AG04450 (cell line): ENCODE measurements at regions not wholly inside any gene's neighbourhood (a gene's known extent, or its start where the extent isn't known, plus 50 kb on each side); places are given as distances from the start of the nearest gene placed in this dataset.

Experiments
- CTCF ChIA-PET: fragments of 300-600, 350-600 bp; formaldehyde crosslinking; extraction: SDS; loops from one replicate; lab custom pipeline; 2022; ENCODE audit warnings: antibody characterized with exemption, inconsistent platforms; lab: Charles Lee
- POLR2A ChIA-PET: fragments of 350-600 bp; formaldehyde crosslinking; extraction: SDS; loops from one replicate; lab custom pipeline; 2021; ENCODE audit warnings: antibody characterized with exemption, inconsistent platforms; lab: Yijun Ruan, JAX
- DNase-seq: peaks from one replicate; pipeline ENCODE4 v3.0.0-alpha.2; 2011; ENCODE audit warnings: low read depth, low spot score
- H3K27ac ChIP-seq: one replicate; pipeline ENCODE4 v1.5.1; 2012; ENCODE audit warnings: low read depth, low read length, control low read depth
- H3K27me3 ChIP-seq: one replicate; pipeline ENCODE4 v1.6.0; 2012; ENCODE audit warnings: low read length; ENCODE audit not compliant: control insufficient read depth, insufficient read depth
- H3K4me3 ChIP-seq: 2 replicates; pipeline ENCODE4 v1.5.1; 2011; ENCODE audit warnings: mild to moderate bottlenecking, low read depth, low read length, control low read depth
- H3K9me3 ChIP-seq: 2 replicates; pipeline ENCODE4 v1.5.1; 2012; ENCODE audit warnings: low read length; ENCODE audit not compliant: control insufficient read depth, insufficient read depth
- TF ChIP-seq, protein P1 (sequence below): IDR thresholded peaks from 2 replicates; pipeline ENCODE4 v1.5.1; 2011; ENCODE audit warnings: low read depth, low read length, control low read depth, inconsistent platforms

DNA sequence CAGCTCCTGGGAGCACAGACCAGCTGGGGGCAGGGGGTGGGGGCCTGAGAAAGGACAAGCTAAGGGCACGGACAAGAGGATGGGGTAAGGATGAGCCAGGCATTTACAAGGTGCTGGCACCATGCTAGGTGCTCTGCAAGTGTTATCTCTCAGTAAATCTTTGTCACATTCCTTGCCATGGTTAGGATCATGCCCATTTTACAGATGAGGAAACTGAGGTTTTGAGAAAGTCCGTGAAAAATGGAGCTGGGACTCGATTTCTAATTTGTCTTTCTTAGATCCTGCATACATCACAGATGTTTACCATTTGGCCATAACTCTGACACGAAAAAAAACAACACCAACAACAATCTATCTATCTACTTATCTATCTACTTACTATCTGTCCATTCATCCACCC is 429.7 kb downstream of the MIAT start:
- H3K9me3 ChIP-seq, result peaks cover 9% of the 10 kb centered on the region
- no peak overlapping the region for H3K27ac ChIP-seq
- no peak overlapping the region for H3K4me3 ChIP-seq
- POLR2A ChIA-PET, result interaction anchor here (0.7 kb wide), 1 partner anchor 626 kb away, joined by 3 read pairs; no protein-coding TSS in a partner anchor
- H3K27me3 ChIP-seq, result peaks cover 63% of the 10 kb centered on the region
- DNase-seq, result no peak
- TF ChIP-seq, protein P1, sequence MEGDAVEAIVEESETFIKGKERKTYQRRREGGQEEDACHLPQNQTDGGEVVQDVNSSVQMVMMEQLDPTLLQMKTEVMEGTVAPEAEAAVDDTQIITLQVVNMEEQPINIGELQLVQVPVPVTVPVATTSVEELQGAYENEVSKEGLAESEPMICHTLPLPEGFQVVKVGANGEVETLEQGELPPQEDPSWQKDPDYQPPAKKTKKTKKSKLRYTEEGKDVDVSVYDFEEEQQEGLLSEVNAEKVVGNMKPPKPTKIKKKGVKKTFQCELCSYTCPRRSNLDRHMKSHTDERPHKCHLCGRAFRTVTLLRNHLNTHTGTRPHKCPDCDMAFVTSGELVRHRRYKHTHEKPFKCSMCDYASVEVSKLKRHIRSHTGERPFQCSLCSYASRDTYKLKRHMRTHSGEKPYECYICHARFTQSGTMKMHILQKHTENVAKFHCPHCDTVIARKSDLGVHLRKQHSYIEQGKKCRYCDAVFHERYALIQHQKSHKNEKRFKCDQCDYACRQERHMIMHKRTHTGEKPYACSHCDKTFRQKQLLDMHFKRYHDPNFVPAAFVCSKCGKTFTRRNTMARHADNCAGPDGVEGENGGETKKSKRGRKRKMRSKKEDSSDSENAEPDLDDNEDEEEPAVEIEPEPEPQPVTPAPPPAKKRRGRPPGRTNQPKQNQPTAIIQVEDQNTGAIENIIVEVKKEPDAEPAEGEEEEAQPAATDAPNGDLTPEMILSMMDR, result no peak
- CTCF ChIA-PET, result no interaction called here

DNA sequence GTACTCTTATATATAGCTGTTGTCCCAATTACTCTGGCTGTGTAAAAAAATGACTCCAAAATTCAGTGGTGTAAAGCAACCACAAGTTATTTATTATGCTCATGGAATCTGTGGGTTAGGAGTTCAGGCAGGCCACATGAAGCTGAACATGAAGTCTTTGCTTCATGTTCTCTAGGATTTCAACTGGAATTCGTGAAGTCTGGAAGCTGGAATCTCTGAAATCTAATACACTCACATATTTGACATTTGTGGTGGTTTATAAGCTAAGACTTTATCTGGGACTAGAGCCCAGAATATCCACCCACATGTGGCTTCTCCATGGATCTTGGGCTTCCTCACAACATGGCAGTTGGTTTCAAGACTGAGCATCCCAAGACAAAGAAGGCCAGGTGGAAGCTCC is 430.6 kb downstream of the MIAT start:
- H3K4me3 ChIP-seq, result no peak overlapping the region
- H3K27ac ChIP-seq, result no peak overlapping the region
- H3K27me3 ChIP-seq, result peaks cover 68% of the 10 kb centered on the region
- ChIA-PET POLR2A (no interaction called here), CTCF (no interaction called here)
- peaks cover 9% of the 10 kb centered on the region for H3K9me3 ChIP-seq
- no peak for DNase-seq
- TF ChIP-seq, protein P1, result no peak

DNA sequence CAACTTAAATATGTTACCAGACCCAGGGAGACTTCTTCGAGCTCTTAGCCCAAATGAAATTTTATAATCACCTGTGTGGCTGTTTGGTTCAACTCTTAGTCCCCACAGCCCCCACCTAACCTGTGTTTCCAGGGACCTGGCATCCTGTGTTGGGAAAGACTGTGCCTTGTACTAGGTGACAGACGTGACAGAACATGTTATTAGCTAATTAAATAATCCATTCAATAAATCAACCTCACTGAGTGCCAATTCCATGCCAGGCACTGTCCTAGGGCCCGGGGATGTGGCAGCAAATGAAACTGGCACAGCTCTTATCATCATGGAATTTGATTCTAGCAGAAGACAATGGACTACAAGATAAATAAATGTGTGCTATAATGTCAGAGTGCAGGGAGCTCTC is 431.9 kb downstream of the MIAT start:
- TF ChIP-seq, protein P1, result no peak
- CTCF ChIA-PET, result no interaction called here
- POLR2A ChIA-PET, result interaction anchor here (0.8 kb wide), 1 partner anchor 18 kb away, joined by 3 read pairs; no protein-coding TSS in a partner anchor
- no peak overlapping the region for H3K27ac ChIP-seq
- peaks cover 68% of the 10 kb centered on the region for H3K27me3 ChIP-seq
- DNase-seq, result no peak
- H3K4me3 ChIP-seq, result no peak overlapping the region
- H3K9me3 ChIP-seq, result peaks cover 9% of the 10 kb centered on the region

DNA sequence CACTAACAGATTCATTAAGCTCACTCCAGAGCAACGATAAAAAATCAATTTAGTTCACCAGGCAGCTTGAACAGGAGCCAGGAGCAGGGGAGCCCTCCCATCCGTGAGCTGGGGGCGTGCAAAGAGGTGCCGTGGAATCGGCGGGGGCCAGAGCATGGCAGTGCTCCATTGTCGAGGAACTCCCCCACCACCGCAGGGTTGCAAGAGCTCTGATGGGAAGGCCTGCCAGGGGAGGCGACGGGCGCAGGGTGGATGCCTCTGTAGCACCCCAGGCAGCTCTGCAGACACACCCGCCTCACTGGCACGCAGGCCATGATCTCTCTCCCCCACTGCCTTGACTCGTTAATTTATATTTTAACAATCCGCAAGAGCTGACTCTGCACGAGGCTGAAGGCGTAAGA is 433.2 kb downstream of the MIAT start:
- no peak overlapping the region for H3K27ac ChIP-seq
- CTCF ChIA-PET, result no interaction called here
- peaks cover 74% of the 10 kb centered on the region for H3K27me3 ChIP-seq
- H3K4me3 ChIP-seq, result no peak overlapping the region
- TF ChIP-seq, protein P1, result no peak
- peaks cover 9% of the 10 kb centered on the region for H3K9me3 ChIP-seq
- POLR2A ChIA-PET, result no interaction called here
- DNase-seq, result no peak

DNA sequence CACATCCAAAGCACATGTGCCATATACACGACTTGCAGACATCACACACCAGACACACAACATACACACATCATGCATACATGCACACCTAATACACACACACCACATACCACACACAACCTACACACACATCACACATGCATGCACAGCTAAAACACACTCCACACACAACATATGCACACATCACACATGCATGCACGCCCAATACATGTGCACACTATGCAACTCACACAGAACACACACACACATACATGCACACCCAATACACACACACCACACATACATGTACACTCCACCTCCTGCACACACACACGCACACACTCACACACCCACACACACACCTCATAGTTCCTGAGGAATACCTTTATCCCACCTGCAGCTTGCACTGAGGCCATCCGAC is 436.0 kb downstream of the MIAT start:
- TF ChIP-seq, protein P1, result no peak
- DNase-seq, result no peak
- H3K27me3 ChIP-seq, result peaks cover 72% of the 10 kb centered on the region
- POLR2A ChIA-PET, result no interaction called here
- H3K27ac ChIP-seq, result no peak overlapping the region
- no peak overlapping the region for H3K4me3 ChIP-seq
- CTCF ChIA-PET, result no interaction called here
- H3K9me3 ChIP-seq, result peaks cover 6% of the 10 kb centered on the region
